ENCODE measurements at regions not wholly inside any gene's neighbourhood (a gene's known extent, or its start where the extent isn't known, plus 50 kb on each side); places are given as distances from the start of the nearest gene placed in this dataset.

DNA sequence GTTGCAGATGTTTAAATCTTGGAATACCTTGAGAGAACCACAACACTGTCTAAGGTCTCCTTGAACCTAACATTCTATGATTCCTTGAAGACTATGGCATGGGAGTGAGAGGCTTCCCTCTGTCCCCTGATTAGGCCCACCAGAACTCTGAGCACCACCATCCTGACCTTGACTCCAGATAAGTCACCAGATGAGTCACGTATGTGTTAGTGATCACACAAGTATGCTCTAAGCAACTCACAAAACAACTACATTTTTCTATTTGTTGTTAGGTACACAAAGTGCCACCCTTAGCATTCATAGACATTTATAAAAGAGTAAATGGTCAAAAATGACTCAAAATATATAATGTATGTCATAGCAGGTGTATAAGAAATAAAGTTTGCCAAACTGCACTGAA, 252.9 kb upstream of the CXXC4 start:
- RAD21 ChIA-PET (ENCODE audit: unreplicated experiment), result no interaction called here
- no peak for FAIRE-seq
- no peak for ATAC-seq

More for the DNA sequence above, 252.9 kb upstream of the CXXC4 start:
- no TSS peak for BruUV-seq (replicated peaks)
- peaks cover 7% of the 10 kb centered on the region for H3K4me1 ChIP-seq (ENCODE audit: control insufficient read depth, insufficient read depth, low read length)
- no peak overlapping the region for H3K4me3 ChIP-seq
- 90% methylated on average over 1 of the region's 1 CpG for WGBS (ENCODE audit: insufficient coverage, insufficient replicate concordance, low lambda C conversion rate, missing lambda C conversion rate)
- H2AFZ ChIP-seq (ENCODE audit: control insufficient read depth, low read depth, low read length), result no peak overlapping the region
- intact Hi-C loops (cut with micrococcal nuclease; ENCODE audit: unreplicated experiment) (loop anchor here (10.0 kb wide), 1 partner anchor 217 kb away; no protein-coding TSS in a partner anchor), in situ Hi-C loops (cut with MboI) (no loop called here)
- H3K27me3 ChIP-seq (replicated peaks in 1 of 2; ENCODE audit: control insufficient read depth in 2 of 2, insufficient read depth in 2 of 2, low read length in 1 of 2), result no peaks in the 10 kb centered on the region
- no peak for TF ChIP-seq PAX5 (IDR thresholded peaks at IDR 0.05; ENCODE audit: borderline replicate concordance, low read depth, low read length)
- TF ChIP-seq ZNF217 (IDR thresholded peaks at IDR 0.05), result no peak
- TF ChIP-seq, protein P1, sequence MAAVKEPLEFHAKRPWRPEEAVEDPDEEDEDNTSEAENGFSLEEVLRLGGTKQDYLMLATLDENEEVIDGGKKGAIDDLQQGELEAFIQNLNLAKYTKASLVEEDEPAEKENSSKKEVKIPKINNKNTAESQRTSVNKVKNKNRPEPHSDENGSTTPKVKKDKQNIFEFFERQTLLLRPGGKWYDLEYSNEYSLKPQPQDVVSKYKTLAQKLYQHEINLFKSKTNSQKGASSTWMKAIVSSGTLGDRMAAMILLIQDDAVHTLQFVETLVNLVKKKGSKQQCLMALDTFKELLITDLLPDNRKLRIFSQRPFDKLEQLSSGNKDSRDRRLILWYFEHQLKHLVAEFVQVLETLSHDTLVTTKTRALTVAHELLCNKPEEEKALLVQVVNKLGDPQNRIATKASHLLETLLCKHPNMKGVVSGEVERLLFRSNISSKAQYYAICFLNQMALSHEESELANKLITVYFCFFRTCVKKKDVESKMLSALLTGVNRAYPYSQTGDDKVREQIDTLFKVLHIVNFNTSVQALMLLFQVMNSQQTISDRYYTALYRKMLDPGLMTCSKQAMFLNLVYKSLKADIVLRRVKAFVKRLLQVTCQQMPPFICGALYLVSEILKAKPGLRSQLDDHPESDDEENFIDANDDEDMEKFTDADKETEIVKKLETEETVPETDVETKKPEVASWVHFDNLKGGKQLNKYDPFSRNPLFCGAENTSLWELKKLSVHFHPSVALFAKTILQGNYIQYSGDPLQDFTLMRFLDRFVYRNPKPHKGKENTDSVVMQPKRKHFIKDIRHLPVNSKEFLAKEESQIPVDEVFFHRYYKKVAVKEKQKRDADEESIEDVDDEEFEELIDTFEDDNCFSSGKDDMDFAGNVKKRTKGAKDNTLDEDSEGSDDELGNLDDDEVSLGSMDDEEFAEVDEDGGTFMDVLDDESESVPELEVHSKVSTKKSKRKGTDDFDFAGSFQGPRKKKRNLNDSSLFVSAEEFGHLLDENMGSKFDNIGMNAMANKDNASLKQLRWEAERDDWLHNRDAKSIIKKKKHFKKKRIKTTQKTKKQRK (IDR thresholded peaks at IDR 0.05; ENCODE audit: low read depth, low read length), result no peak
- no peak for TF ChIP-seq PML (IDR thresholded peaks at IDR 0.05; ENCODE audit: low read length)
- TF ChIP-seq ETV6 (conservative IDR thresholded peaks at IDR 0.05 in 1 of 2, IDR thresholded peaks at IDR 0.05 in 1 of 2; ENCODE audit: borderline replicate concordance in 1 of 2, low read depth in 1 of 2), result no peak
- TF ChIP-seq BCL11A (IDR thresholded peaks at IDR 0.05; ENCODE audit: low read depth, low read length), result no peak
- TF ChIP-seq LARP7 (IDR thresholded peaks at IDR 0.05), result no peak
- TF ChIP-seq, protein P2, sequence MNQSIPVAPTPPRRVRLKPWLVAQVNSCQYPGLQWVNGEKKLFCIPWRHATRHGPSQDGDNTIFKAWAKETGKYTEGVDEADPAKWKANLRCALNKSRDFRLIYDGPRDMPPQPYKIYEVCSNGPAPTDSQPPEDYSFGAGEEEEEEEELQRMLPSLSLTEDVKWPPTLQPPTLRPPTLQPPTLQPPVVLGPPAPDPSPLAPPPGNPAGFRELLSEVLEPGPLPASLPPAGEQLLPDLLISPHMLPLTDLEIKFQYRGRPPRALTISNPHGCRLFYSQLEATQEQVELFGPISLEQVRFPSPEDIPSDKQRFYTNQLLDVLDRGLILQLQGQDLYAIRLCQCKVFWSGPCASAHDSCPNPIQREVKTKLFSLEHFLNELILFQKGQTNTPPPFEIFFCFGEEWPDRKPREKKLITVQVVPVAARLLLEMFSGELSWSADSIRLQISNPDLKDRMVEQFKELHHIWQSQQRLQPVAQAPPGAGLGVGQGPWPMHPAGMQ (IDR thresholded peaks at IDR 0.05; ENCODE audit: borderline replicate concordance), result no peak
- TF ChIP-seq ZBED1 (IDR thresholded peaks at IDR 0.05; ENCODE audit: borderline replicate concordance), result no peak
- TF ChIP-seq MYB (IDR thresholded peaks at IDR 0.05; ENCODE audit: borderline replicate concordance, low read depth, low read length), result no peak
- TF ChIP-seq CREB1 (IDR thresholded peaks at IDR 0.05; ENCODE audit: low read depth), result no peak
- TF ChIP-seq, protein P3, sequence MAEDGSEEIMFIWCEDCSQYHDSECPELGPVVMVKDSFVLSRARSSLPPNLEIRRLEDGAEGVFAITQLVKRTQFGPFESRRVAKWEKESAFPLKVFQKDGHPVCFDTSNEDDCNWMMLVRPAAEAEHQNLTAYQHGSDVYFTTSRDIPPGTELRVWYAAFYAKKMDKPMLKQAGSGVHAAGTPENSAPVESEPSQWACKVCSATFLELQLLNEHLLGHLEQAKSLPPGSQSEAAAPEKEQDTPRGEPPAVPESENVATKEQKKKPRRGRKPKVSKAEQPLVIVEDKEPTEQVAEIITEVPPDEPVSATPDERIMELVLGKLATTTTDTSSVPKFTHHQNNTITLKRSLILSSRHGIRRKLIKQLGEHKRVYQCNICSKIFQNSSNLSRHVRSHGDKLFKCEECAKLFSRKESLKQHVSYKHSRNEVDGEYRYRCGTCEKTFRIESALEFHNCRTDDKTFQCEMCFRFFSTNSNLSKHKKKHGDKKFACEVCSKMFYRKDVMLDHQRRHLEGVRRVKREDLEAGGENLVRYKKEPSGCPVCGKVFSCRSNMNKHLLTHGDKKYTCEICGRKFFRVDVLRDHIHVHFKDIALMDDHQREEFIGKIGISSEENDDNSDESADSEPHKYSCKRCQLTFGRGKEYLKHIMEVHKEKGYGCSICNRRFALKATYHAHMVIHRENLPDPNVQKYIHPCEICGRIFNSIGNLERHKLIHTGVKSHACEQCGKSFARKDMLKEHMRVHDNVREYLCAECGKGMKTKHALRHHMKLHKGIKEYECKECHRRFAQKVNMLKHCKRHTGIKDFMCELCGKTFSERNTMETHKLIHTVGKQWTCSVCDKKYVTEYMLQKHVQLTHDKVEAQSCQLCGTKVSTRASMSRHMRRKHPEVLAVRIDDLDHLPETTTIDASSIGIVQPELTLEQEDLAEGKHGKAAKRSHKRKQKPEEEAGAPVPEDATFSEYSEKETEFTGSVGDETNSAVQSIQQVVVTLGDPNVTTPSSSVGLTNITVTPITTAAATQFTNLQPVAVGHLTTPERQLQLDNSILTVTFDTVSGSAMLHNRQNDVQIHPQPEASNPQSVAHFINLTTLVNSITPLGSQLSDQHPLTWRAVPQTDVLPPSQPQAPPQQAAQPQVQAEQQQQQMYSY (CRISPR knock-in tag; IDR thresholded peaks at IDR 0.05), result no peak
- no peak for TF ChIP-seq NFIC (IDR thresholded peaks at IDR 0.05; ENCODE audit: low read depth, low read length)
- TF ChIP-seq ZNF274 (IDR thresholded peaks at IDR 0.05; ENCODE audit: insufficient read depth, insufficient read length), result no peak
- TF ChIP-seq SREBF2 (IDR thresholded peaks at IDR 0.05; ENCODE audit: low read length), result no peak
- no peaks in the 10 kb centered on the region for H3K79me2 ChIP-seq (ENCODE audit: control insufficient read depth, insufficient read depth, low read length)
- no peak overlapping the region for H3K4me2 ChIP-seq (ENCODE audit: control insufficient read depth, insufficient read depth)
- H3K36me3 ChIP-seq (ENCODE audit: control insufficient read depth in 2 of 2, insufficient read depth in 2 of 2, low read length in 1 of 2), result no peaks in the 10 kb centered on the region
- no peaks in the 10 kb centered on the region; the same call in 2 of the 3 replicates for H3K9me3 ChIP-seq (replicated peaks; ENCODE audit: control insufficient read depth, insufficient read depth, low read length)
- SMC1A ChIA-PET (ENCODE audit: uncharacterized antibody, unreplicated experiment), result interaction anchor here (1.0 kb wide), 1 partner anchor 13 kb away, joined by 3 read pairs; no protein-coding TSS in a partner anchor
- H3K9ac ChIP-seq (ENCODE audit: control insufficient read depth, insufficient read depth, low read length), result no peak overlapping the region
- no peaks in the 10 kb centered on the region for H4K20me1 ChIP-seq (ENCODE audit: control insufficient read depth, insufficient read depth)
- POLR2A ChIA-PET, result no interaction called here
- CTCF ChIA-PET, result interaction anchor here (0.8 kb wide), 1 partner anchor 11 kb away, joined by 4 read pairs; no protein-coding TSS in a partner anchor
- no peak overlapping the region for H3K27ac ChIP-seq (ENCODE audit: control insufficient read depth, insufficient read depth)
- no peak for DNase-seq (ENCODE audit: low read depth, low spot score)

All from GM12878 (cell line).